Neural cell (in vitro differentiated cells): ENCODE measurements at regions not wholly inside any gene's neighbourhood (a gene's known extent, or its start where the extent isn't known, plus 50 kb on each side); places are given as distances from the start of the nearest gene placed in this dataset.

Source experiments
- H2AFZ ChIP-seq: fragments of 200-600, 300-800 bp; sonication (generic), shearing (Covaris generic); 2 replicates; pipeline ENCODE4 v1.6.0; 2014; ENCODE audit warnings: low read depth, mild to moderate bottlenecking, antibody characterized with exemption, low read length, moderate library complexity
- H3F3A ChIP-seq: fragments of 200-600 bp; shearing (Covaris generic); 2 replicates; pipeline ENCODE4 v1.6.1; 2016; ENCODE audit warnings: mild to moderate bottlenecking, moderate library complexity, mixed read lengths, antibody characterized with exemption, low read length; ENCODE audit not compliant: insufficient read depth, poor library complexity, severe bottlenecking
- H3K27ac ChIP-seq: fragments of 200-600, 300-800 bp; sonication (generic), shearing (Covaris generic); 2 replicates; pipeline ENCODE4 v1.5.1; 2014; ENCODE audit warnings: mild to moderate bottlenecking, low read length, moderate library complexity
- H3K27me3 ChIP-seq: fragments of 300-800, 200-600 bp; sonication (generic), shearing (Covaris generic); 2 replicates; pipeline ENCODE4 v1.6.0; 2014; ENCODE audit warnings: mild to moderate bottlenecking, low read depth, low read length, moderate library complexity; ENCODE audit not compliant: insufficient read depth
- H3K36me3 ChIP-seq: fragments of 300-800, 200-600 bp; sonication (generic), shearing (Covaris generic); 2 replicates; pipeline ENCODE4 v1.5.1; 2014; ENCODE audit warnings: mild to moderate bottlenecking, antibody characterized with exemption, low read length, moderate library complexity; ENCODE audit not compliant: insufficient read depth
- H3K4me2 ChIP-seq: fragments of 300-800, 200-600 bp; sonication (generic), shearing (Covaris generic); 2 replicates; pipeline ENCODE4 v1.6.0; 2014; ENCODE audit warnings: mild to moderate bottlenecking, low read length
- H3K4me3 ChIP-seq: fragments of 300-800, 200-600 bp; sonication (generic), shearing (Covaris generic); 2 replicates; pipeline ENCODE4 v1.5.1; 2014; ENCODE audit warnings: mild to moderate bottlenecking, low read length, moderate library complexity
- H3K79me2 ChIP-seq: fragments of 200-600 bp; shearing (Covaris generic); replicated peaks from 2 replicates; pipeline ENCODE4 v1.6.0; 2014; ENCODE audit warnings: mild to moderate bottlenecking, low read length, moderate library complexity; ENCODE audit not compliant: insufficient read depth
- H3K9ac ChIP-seq: fragments of 300-800, 200-600 bp; sonication (generic), shearing (Covaris generic); 2 replicates; pipeline ENCODE4 v1.6.1; 2016; ENCODE audit warnings: mild to moderate bottlenecking, low read length, mixed read lengths
- H3K9me2 ChIP-seq: fragments of 200-600 bp; shearing (Covaris generic); 2 replicates; pipeline ENCODE4 v1.6.1; 2016; ENCODE audit warnings: mild to moderate bottlenecking, low read length, mixed read lengths; ENCODE audit not compliant: insufficient read depth
- H3K9me3 ChIP-seq: fragments of 200-600, 300-800 bp; sonication (generic), shearing (Covaris generic); 2 replicates; pipeline ENCODE4 v1.6.1; 2016; ENCODE audit warnings: mild to moderate bottlenecking, mixed run types, low read length, moderate library complexity, mixed read lengths
- H4K20me1 ChIP-seq: fragments of 200-600 bp; shearing (Covaris generic); 2 replicates; pipeline ENCODE4 v1.6.1; 2016; ENCODE audit warnings: mild to moderate bottlenecking, mixed run types; ENCODE audit not compliant: insufficient read depth
- CTCF ChIP-seq: fragments of 450-650 bp; IDR thresholded peaks from 2 replicates; pipeline ENCODE4 v1.5.1; 2014; ENCODE audit warnings: antibody characterized with exemption, mild to moderate bottlenecking, moderate library complexity; ENCODE audit not compliant: poor library complexity, severe bottlenecking
- EP300 ChIP-seq: fragments of 450-650 bp; conservative IDR thresholded peaks from 2 replicates; pipeline ENCODE4 v1.6.1; 2014; ENCODE audit warnings: antibody characterized with exemption, mild to moderate bottlenecking, moderate library complexity; ENCODE audit not compliant: poor library complexity, severe bottlenecking
- EZH2 ChIP-seq: fragments of 200-600, 300-800 bp; shearing (Covaris generic), sonication (generic); IDR thresholded peaks from 2 replicates; pipeline ENCODE4 v1.6.1; 2014; ENCODE audit warnings: antibody characterized with exemption, low read length, borderline replicate concordance, mild to moderate bottlenecking; ENCODE audit not compliant: insufficient read depth, poor library complexity, severe bottlenecking
- MXI1 ChIP-seq: fragments of 450-650 bp; conservative IDR thresholded peaks from 2 replicates; pipeline ENCODE4 v1.6.1; 2014; ENCODE audit warnings: antibody characterized with exemption, mild to moderate bottlenecking; ENCODE audit not compliant: poor library complexity, severe bottlenecking
- POLR2AphosphoS5 ChIP-seq: IDR thresholded peaks from 2 replicates; pipeline ENCODE4 v1.6.1; 2012
- RAD21 ChIP-seq: fragments of 450-650 bp; conservative IDR thresholded peaks from 2 replicates; pipeline ENCODE4 v1.6.1; 2014; ENCODE audit warnings: antibody characterized with exemption, mild to moderate bottlenecking, moderate library complexity
- REST ChIP-seq: IDR thresholded peaks from 2 replicates; pipeline ENCODE4 v1.6.1; 2012; ENCODE audit warnings: borderline replicate concordance
- SMC3 ChIP-seq: fragments of 450-650 bp; conservative IDR thresholded peaks from 2 replicates; pipeline ENCODE4 v1.6.1; 2014; ENCODE audit warnings: antibody characterized with exemption, mild to moderate bottlenecking, moderate library complexity; ENCODE audit not compliant: poor library complexity
- TAF1 ChIP-seq: IDR thresholded peaks from 2 replicates; pipeline ENCODE4 v1.6.1; 2012; ENCODE audit warnings: low read depth

GRCh38 chr9:38160613-38161215, 91.7 kb upstream of the SHB start:
- Histone ChIP-seq H3K9ac (no peak overlapping the region), H3K9me3 (no peaks in the 10 kb centered on the region), H3K27me3 (no peaks in the 10 kb centered on the region), H3K36me3 (no peaks in the 10 kb centered on the region), H3K4me2 (no peak overlapping the region), H2AFZ (no peak overlapping the region), H4K20me1 (no peaks in the 10 kb centered on the region), H3K27ac (no peak overlapping the region), H3K4me3 (no peak overlapping the region), H3F3A (no peaks in the 10 kb centered on the region), H3K9me2 (no peaks in the 10 kb centered on the region), H3K79me2 (no peaks in the 10 kb centered on the region)
- TF ChIP-seq EP300 (no peak), CTCF (peak; percentile 43)

GRCh38 chr9:38159599-38159998, 90.6 kb upstream of the SHB start:
- no peak overlapping the region for H3K4me3 ChIP-seq
- no peaks in the 10 kb centered on the region for H3K79me2 ChIP-seq
- no peaks in the 10 kb centered on the region for H3F3A ChIP-seq
- no peaks in the 10 kb centered on the region for H3K36me3 ChIP-seq
- no peak overlapping the region for H2AFZ ChIP-seq
- H4K20me1 ChIP-seq: no peaks in the 10 kb centered on the region
- no peaks in the 10 kb centered on the region for H3K9me2 ChIP-seq
- no peak overlapping the region for H3K4me2 ChIP-seq
- no peaks in the 10 kb centered on the region for H3K9me3 ChIP-seq
- H3K27me3 ChIP-seq: no peaks in the 10 kb centered on the region
- TF ChIP-seq MXI1 (no peak), SMC3 (no peak), RAD21 (no peak), EP300 (no peak), EZH2 (no peak), CTCF (no peak), REST (no peak), TAF1 (no peak), POLR2AphosphoS5 (no peak)
- no peak overlapping the region for H3K27ac ChIP-seq
- no peak overlapping the region for H3K9ac ChIP-seq
